HepG2 (cell line): ENCODE measurements at regions not wholly inside any gene's neighbourhood (a gene's known extent, or its start where the extent isn't known, plus 50 kb on each side); places are given as distances from the start of the nearest gene placed in this dataset.

ENCODE experiments used
- ATAC-seq: fragments of 200-7000 bp; cut with Tn5 transposase; 3 replicates; pipeline ENCODE4 v1.9.1; 2020; ENCODE audit warnings: mild to moderate bottlenecking, moderate library complexity
- BruUV-seq: library from RNA; stranded (reverse); fragments of 400-500 nt; replicated peaks from 2 replicates; lab custom pipeline; 2021; lab: Mats Ljungman, UMichigan
- CTCF ChIA-PET: fragments of 300-600 bp; formaldehyde crosslinking; extraction: SDS; loops from one replicate; lab custom pipeline; 2021; ENCODE audit warnings: low total read pairs, inconsistent platforms, low intra/inter-chr PET ratio; lab: Yijun Ruan, JAX
- POLR2A ChIA-PET: fragments of 350-600 bp; sonication (Branson Sonifier 250); formaldehyde crosslinking; loops from one replicate; lab custom pipeline; 2020; ENCODE audit warnings: antibody characterized with exemption, inconsistent platforms; lab: Yijun Ruan, JAX
- DNase-seq: peaks from one replicate; pipeline ENCODE4 v3.0.0-alpha.2; 2015; ENCODE audit warnings: low spot score
- FAIRE-seq: peaks from 3 replicates; lab custom pipeline; 2011; peaks lifted over from hg19 to GRCh38; lab: Jason Lieb, UNC
- H2AFZ ChIP-seq: one replicate; pipeline ENCODE4 v1.6.1; 2011; ENCODE audit warnings: low read length, inconsistent platforms
- H3K27ac ChIP-seq: fragments of 300-600 bp; 3 replicates; pipeline ENCODE4 v1.8.0; 2011; ENCODE audit warnings: mixed run types, mild to moderate bottlenecking, mixed read lengths, low read length, inconsistent platforms; ENCODE audit not compliant: insufficient read depth; ENCODE audit errors: extremely low read length
- H3K27me3 ChIP-seq, 2 experiments: fragments of 200-600 bp in 1 of 2; 2 replicates in 1 of 2; 3 replicates in 1 of 2; pipeline versions ENCODE4 v1.6.0 to v1.8.0; 2011; ENCODE audit warnings: low read length in 2 of 2, mild to moderate bottlenecking in 2 of 2, moderate library complexity in 2 of 2, inconsistent platforms in 1 of 2; ENCODE audit not compliant: insufficient read depth in 2 of 2, control insufficient read depth in 1 of 2
- H3K36me3 ChIP-seq, 2 experiments: fragments of 200-600 bp in 1 of 2; replicated peaks in 1 of 2; 2 replicates in 1 of 2; 3 replicates in 1 of 2; pipeline versions ENCODE4 v1.5.1 to v1.8.0; 2011; ENCODE audit warnings: low read length in 2 of 2, inconsistent platforms in 1 of 2; ENCODE audit not compliant: insufficient read depth in 2 of 2, control insufficient read depth in 1 of 2
- H3K4me1 ChIP-seq: 2 replicates; pipeline ENCODE4 v1.5.1; 2012; ENCODE audit warnings: low read length, inconsistent platforms; ENCODE audit not compliant: insufficient read depth
- H3K4me2 ChIP-seq: 2 replicates; pipeline ENCODE4 v1.6.0; 2011; ENCODE audit warnings: low read depth, low read length, inconsistent platforms
- H3K4me3 ChIP-seq, 3 experiments: fragments of 200-600 bp in 1 of 3; sonication (generic), shearing (Covaris generic) in 1 of 3; replicated peaks in 1 of 3; 2 replicates each; pipeline ENCODE4 v1.5.1; 2011 to 2016; ENCODE audit warnings: low read length in 3 of 3, inconsistent platforms in 2 of 3, low read depth in 2 of 3, mild to moderate bottlenecking in 2 of 3, control low read depth in 1 of 3, mixed read lengths in 1 of 3; ENCODE audit not compliant: insufficient read depth in 1 of 3
- H3K79me2 ChIP-seq: one replicate; pipeline ENCODE4 v1.6.1; 2011; ENCODE audit warnings: low read length, inconsistent platforms; ENCODE audit not compliant: insufficient read depth
- H3K9ac ChIP-seq: 2 replicates; pipeline ENCODE4 v1.6.0; 2011; ENCODE audit warnings: mild to moderate bottlenecking, low read depth, low read length, inconsistent platforms; ENCODE audit not compliant: insufficient read depth
- H3K9me3 ChIP-seq: 2 replicates; pipeline ENCODE4 v1.5.1; 2012; ENCODE audit warnings: mild to moderate bottlenecking, low read length
- H4K20me1 ChIP-seq: 2 replicates; pipeline ENCODE4 v1.6.0; 2011; ENCODE audit warnings: inconsistent platforms, mild to moderate bottlenecking, low read length, moderate library complexity; ENCODE audit not compliant: insufficient read depth
- CBX5 ChIP-seq: sonication (generic); formaldehyde crosslinking; IDR thresholded peaks from 2 replicates; pipeline ENCODE4 v1.4.0; 2020; ENCODE audit warnings: missing genetic modification reagents, borderline replicate concordance
- CREM ChIP-seq, 2 experiments: sonication (generic) in 1 of 2; formaldehyde crosslinking in 1 of 2; IDR thresholded peaks; 2 replicates each; pipeline versions ENCODE4 v1.4.0 to v1.6.1; 2016 to 2020; ENCODE audit warnings: antibody characterized with exemption in 1 of 2, mild to moderate bottlenecking in 1 of 2, missing genetic modification reagents in 1 of 2
- HNF1B ChIP-seq: sonication (generic); formaldehyde crosslinking; IDR thresholded peaks from 2 replicates; pipeline ENCODE4 v1.5.1; 2020; ENCODE audit warnings: mild to moderate bottlenecking, moderate library complexity, missing genetic modification reagents
- ISX ChIP-seq: sonication (generic); formaldehyde crosslinking; conservative IDR thresholded peaks from 2 replicates; pipeline ENCODE4 v1.5.0; 2020; ENCODE audit warnings: missing genetic modification reagents
- JARID2 ChIP-seq: sonication (generic); formaldehyde crosslinking; IDR thresholded peaks from 2 replicates; pipeline ENCODE4 v1.8.1; 2023; ENCODE audit warnings: missing genetic modification reagents, inconsistent platforms; ENCODE audit not compliant: insufficient replicate concordance
- NCOA1 ChIP-seq: sonication (generic); formaldehyde crosslinking; IDR thresholded peaks from 2 replicates; pipeline ENCODE4 v1.9.0; 2021; ENCODE audit warnings: missing genetic modification reagents
- SNAPC5 ChIP-seq: sonication (generic); formaldehyde crosslinking; IDR thresholded peaks from 2 replicates; pipeline ENCODE4 v1.8.1; 2023; ENCODE audit warnings: mild to moderate bottlenecking, missing genetic modification reagents, borderline replicate concordance
- SP1 ChIP-seq, 2 experiments: fragments of 450-650 bp in 1 of 2; sonication (generic) in 1 of 2; formaldehyde crosslinking in 1 of 2; IDR thresholded peaks; 2 replicates each; pipeline versions ENCODE4 v1.4.0 to v1.6.1; 2016 to 2020; ENCODE audit warnings: missing genetic modification reagents in 1 of 2
- TERF1 ChIP-seq: sonication (generic); formaldehyde crosslinking; IDR thresholded peaks from 2 replicates; pipeline ENCODE4 v1.8.0; 2022; ENCODE audit warnings: mild to moderate bottlenecking, missing genetic modification reagents, moderate library complexity
- ZBTB21 ChIP-seq: sonication (generic); formaldehyde crosslinking; IDR thresholded peaks from 2 replicates; pipeline ENCODE4 v1.4.0; 2020; ENCODE audit warnings: missing genetic modification reagents
- ZNF605 ChIP-seq: sonication (generic); formaldehyde crosslinking; IDR thresholded peaks from 2 replicates; pipeline ENCODE4 v1.8.0; 2022; ENCODE audit warnings: mild to moderate bottlenecking, missing genetic modification reagents
- ZNF639 ChIP-seq: conservative IDR thresholded peaks from 2 replicates; pipeline ENCODE4 v1.6.1; 2018; ENCODE audit warnings: missing genetic modification reagents
- WGBS: methylation state at CpG from one replicate; pipeline ENCODE4 v1.1.6; 2017; ENCODE audit warnings: low lambda C conversion rate; 5-methylcytosine and 5-hydroxymethylcytosine counted together
- in situ Hi-C: cut with HindIII; loops from 2 replicates; pipeline ENCODE4 v1.10.0; 2017; ENCODE audit warnings: low pct_unique_long_range_greater_than_20kb; ENCODE audit not compliant: extremely low pct_ligation_motif_present
- intact Hi-C: fragments of 100-400 bp; cut with micrococcal nuclease; formaldehyde crosslinking; loops from one replicate; pipeline ENCODE4 v1.10.0; 2022; ENCODE audit not compliant: unreplicated experiment

GRCh38 chr7:136163340-136163801 lies 186.2 kb upstream of the MTPN start:
- H3K27ac ChIP-seq: no peak overlapping the region
- ChIA-PET POLR2A (no interaction called here), CTCF (no interaction called here)
- no peak overlapping the region for H3K4me2 ChIP-seq
- H4K20me1 ChIP-seq: no peaks in the 10 kb centered on the region
- H3K4me1 ChIP-seq: no peaks in the 10 kb centered on the region
- TF ChIP-seq HNF1B (CRISPR knock-in tag): no peak
- TF ChIP-seq JARID2 (CRISPR knock-in tag): no peak
- no peak for TF ChIP-seq CBX5 (CRISPR knock-in tag)
- TF ChIP-seq ISX (CRISPR knock-in tag): no peak
- TF ChIP-seq CREM (IDR thresholded peaks at IDR 0.05): no peak
- no peak for TF ChIP-seq CREM (CRISPR knock-in tag; IDR thresholded peaks at IDR 0.05)
- no peak for TF ChIP-seq NCOA1 (CRISPR knock-in tag)
- TF ChIP-seq ZNF605 (CRISPR knock-in tag): no peak
- TF ChIP-seq ZNF639 (CRISPR knock-in tag): no peak
- TF ChIP-seq SP1 (IDR thresholded peaks at IDR 0.05): no peak
- TF ChIP-seq SP1 (CRISPR knock-in tag; IDR thresholded peaks at IDR 0.05): no peak
- TF ChIP-seq TERF1 (CRISPR knock-in tag): no peak
- no peak for TF ChIP-seq SNAPC5 (CRISPR knock-in tag)
- TF ChIP-seq ZBTB21 (CRISPR knock-in tag): no peak
- ATAC-seq (no peak), DNase-seq (no peak), FAIRE-seq (no peak)
- intact Hi-C loops (no loop called here), in situ Hi-C loops (no loop called here)
- H2AFZ ChIP-seq: no peak overlapping the region
- H3K4me3 ChIP-seq: no peak overlapping the region
- BruUV-seq: no TSS peak
- no peaks in the 10 kb centered on the region for H3K79me2 ChIP-seq
- 25% methylated on average over 4 of the region's 4 CpGs for WGBS
- no peaks in the 10 kb centered on the region for H3K36me3 ChIP-seq
- no peak overlapping the region for H3K9ac ChIP-seq
- H3K9me3 ChIP-seq: no peaks in the 10 kb centered on the region
- H3K27me3 ChIP-seq: no peaks in the 10 kb centered on the region
